Glomerular visceral epithelial cell (primary cell): ENCODE measurements at regions not wholly inside any gene's neighbourhood (a gene's known extent, or its start where the extent isn't known, plus 50 kb on each side); places are given as distances from the start of the nearest gene placed in this dataset.
A peak's percentile ranks its signal among the peaks of the same experiment; 100 is the strongest.
"Not testable (repeated sequence)": the region's sequence is repeated elsewhere in the genome, so short reads cannot be mapped to it uniquely, and the experiment has no call there.

Experiments used
- DNase-seq: peaks from one replicate; pipeline ENCODE4 v3.0.0-alpha.2; 2016; ENCODE audit errors: extremely low spot score

GRCh38 chr4:42205541-42205940 is 53.1 kb upstream of the BEND4 start:
- no peak for DNase-seq

GRCh38 chr4:42216664-42217063 is 64.2 kb upstream of the BEND4 start:
- DNase-seq: no peak

GRCh38 chr4:42225286-42225685 is 72.8 kb upstream of the BEND4 start:
- no peak for DNase-seq

- no peak for DNase-seq
Measured at GRCh38 chr4:42234817-42235216, 82.4 kb upstream of the BEND4 start.

GRCh38 chr4:42235304-42236021 is 83.0 kb upstream of the BEND4 start:
- DNase-seq: no peak

GRCh38 chr4:42237010-42237409 is 84.6 kb upstream of the BEND4 start:
- no peak for DNase-seq

GRCh38 chr4:42237451-42237850 is 85.0 kb upstream of the BEND4 start:
- DNase-seq: no peak

- DNase-seq: no peak
Measured at GRCh38 chr4:42248972-42249371, 96.5 kb upstream of the BEND4 start.

- no peak for DNase-seq
Measured at GRCh38 chr4:42252315-42252714, 99.9 kb upstream of the BEND4 start.

- DNase-seq: not testable (repeated sequence)
Measured at GRCh38 chr4:42257645-42258044, 105.2 kb upstream of the BEND4 start.

GRCh38 chr4:42262701-42263490 is 110.4 kb upstream of the BEND4 start:
- no peak for DNase-seq

- DNase-seq: no peak
Measured at GRCh38 chr4:42265782-42266602, 113.5 kb upstream of the BEND4 start.

- DNase-seq: no peak
Measured at GRCh38 chr4:42267724-42268123, 115.3 kb upstream of the BEND4 start.

GRCh38 chr4:42268824-42269223 is 116.4 kb upstream of the BEND4 start:
- DNase-seq: no peak

- DNase-seq: no peak
Measured at GRCh38 chr4:42271096-42271495, 118.6 kb upstream of the BEND4 start.

- no peak for DNase-seq
Measured at GRCh38 chr4:42277291-42277690, 120.0 kb upstream of the SHISA3 start.

GRCh38 chr4:42278709-42279324 is 118.5 kb upstream of the SHISA3 start:
- no peak for DNase-seq

GRCh38 chr4:42280327-42281095 is 116.8 kb upstream of the SHISA3 start:
- peak; percentile 6 for DNase-seq

- no peak for DNase-seq
Measured at GRCh38 chr4:42281324-42282020, 115.8 kb upstream of the SHISA3 start.

GRCh38 chr4:42282081-42282901 is 115.0 kb upstream of the SHISA3 start:
- DNase-seq: peak; percentile 47
